ENCODE measurements at regions not wholly inside any gene's neighbourhood (a gene's known extent, or its start where the extent isn't known, plus 50 kb on each side); places are given as distances from the start of the nearest gene placed in this dataset.

DNA sequence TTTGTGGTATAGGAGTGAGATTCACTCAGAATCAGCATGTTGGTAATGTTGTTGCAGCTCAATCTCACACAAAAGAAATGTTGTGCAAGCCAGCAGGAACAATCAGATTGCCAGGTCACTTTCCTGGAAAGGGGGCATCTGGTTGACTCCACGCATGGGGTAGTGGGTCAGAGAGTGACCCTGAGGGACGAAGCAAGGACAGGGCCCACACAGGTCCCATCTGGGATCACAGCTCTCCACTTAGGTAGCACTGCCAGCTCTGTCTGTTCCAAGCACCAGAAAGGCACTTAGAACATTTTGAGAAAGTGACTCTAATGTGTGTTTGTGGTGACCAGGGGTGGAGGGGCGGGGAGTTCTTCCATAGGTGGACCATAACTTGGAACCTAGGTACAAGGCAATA, 109.5 kb downstream of the RASSF10 start:
- no TSS peak for BruUV-seq (replicated peaks)

DNA sequence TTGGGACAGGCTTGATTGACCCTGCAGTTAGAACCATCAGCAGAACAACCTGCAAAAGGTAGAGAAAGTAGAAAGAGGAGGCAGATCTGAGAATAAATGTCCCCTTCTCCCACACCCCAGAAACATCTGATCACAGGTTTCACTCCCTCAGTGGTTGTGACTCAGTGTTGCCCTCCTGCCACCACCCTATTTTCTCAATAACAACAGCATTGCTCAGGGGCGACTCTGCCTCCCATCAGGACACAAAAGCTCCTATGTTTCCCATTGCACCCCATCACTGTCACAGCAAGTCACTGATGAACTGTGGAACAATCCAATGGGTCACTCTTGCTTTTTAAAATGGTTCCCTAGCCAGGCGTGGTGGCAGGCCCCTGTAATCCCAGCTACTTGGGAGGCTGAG, 110.2 kb downstream of the RASSF10 start:
- WGBS (ENCODE audit: insufficient coverage, low coverage, missing lambda C conversion rate), result 25% methylated on average over 1 of the region's 2 CpGs
- no TSS peak for BruUV-seq (replicated peaks)
- ATAC-seq (no peak), DNase-seq (ENCODE audit: extremely low read depth in 1 of 4, low spot score in 3 of 4) (no peak), FAIRE-seq (no peak)
- POLR2A ChIA-PET, result interaction anchor here (0.9 to 1.6 kb wide), 3 partner anchors 17 to 137 kb away, joined by 3 read pairs; no protein-coding TSS in a partner anchor
- Histone ChIP-seq H3K36me3 (ENCODE audit: control insufficient read depth, insufficient read depth, low read length) (no peaks in the 10 kb centered on the region), H3K4me1 (replicated peaks in 1 of 2; ENCODE audit: control insufficient read depth in 2 of 2, insufficient read depth in 2 of 2, low read length in 2 of 2) (peaks cover 4 to 7% of the 10 kb centered on the region in 2 experiments; a peak in 3 of 5 replicates), H3K79me2 (ENCODE audit: control insufficient read depth, insufficient read depth, low read length) (no peaks in the 10 kb centered on the region), H3K4me2 (ENCODE audit: insufficient read depth, low read length) (no peak overlapping the region), H3K4me3 (no peak overlapping the region), H2AFZ (ENCODE audit: low read depth, low read length) (no peak overlapping the region), H3K9ac (ENCODE audit: insufficient read depth in 1 of 2, low read depth in 2 of 2, low read length in 2 of 2) (no peak overlapping the region), H3K27ac (ENCODE audit: extremely low read depth, low read depth, low read length) (no peak overlapping the region), H3K9me3 (replicated peaks; ENCODE audit: control insufficient read depth, insufficient read depth, low read depth, low read length) (no peaks in the 10 kb centered on the region), H3K27me3 (ENCODE audit: control insufficient read depth in 2 of 2, insufficient read depth in 2 of 2, low read length in 2 of 2) (peaks cover 0 to 6% of the 10 kb centered on the region in 2 experiments; a peak in 1 of 5 replicates), H3K9me1 (ENCODE audit: control insufficient read depth, insufficient read depth, low read length) (no peaks in the 10 kb centered on the region), H4K20me1 (replicated peaks; ENCODE audit: control insufficient read depth, insufficient read depth, low read length) (no peaks in the 10 kb centered on the region)
- TF ChIP-seq PHF21A (IDR thresholded peaks at IDR 0.05; ENCODE audit: borderline replicate concordance, low read depth) (no peak), USF2 (CRISPR knock-in tag; IDR thresholded peaks at IDR 0.05) (no peak), ELF1 (tag; IDR thresholded peaks at IDR 0.05) (no peak)
- CTCF ChIA-PET (ENCODE audit: low intra/inter-chr PET ratio), result no interaction called here
- in situ Hi-C loops (cut with MboI), result loop anchor here (10.0 kb wide), 1 partner anchor 125 kb away; no protein-coding TSS in a partner anchor
- intact Hi-C loops (cut with micrococcal nuclease), result no loop called here

More for the DNA sequence above, 109.5 kb downstream of the RASSF10 start:
- Histone ChIP-seq H3K4me2 (ENCODE audit: insufficient read depth, low read length) (no peak overlapping the region), H3K9me3 (replicated peaks; ENCODE audit: control insufficient read depth, insufficient read depth, low read depth, low read length) (no peaks in the 10 kb centered on the region), H2AFZ (ENCODE audit: low read depth, low read length) (no peak overlapping the region), H3K9ac (ENCODE audit: insufficient read depth in 1 of 2, low read depth in 2 of 2, low read length in 2 of 2) (no peak overlapping the region), H3K4me1 (replicated peaks in 1 of 2; ENCODE audit: control insufficient read depth in 2 of 2, insufficient read depth in 2 of 2, low read length in 2 of 2) (peaks cover 6 to 8% of the 10 kb centered on the region in 2 experiments; a peak in 4 of 5 replicates), H3K27ac (ENCODE audit: extremely low read depth, low read depth, low read length) (no peak overlapping the region), H3K9me1 (ENCODE audit: control insufficient read depth, insufficient read depth, low read length) (no peaks in the 10 kb centered on the region), H3K36me3 (ENCODE audit: control insufficient read depth, insufficient read depth, low read length) (no peaks in the 10 kb centered on the region), H3K4me3 (no peak overlapping the region), H3K79me2 (ENCODE audit: control insufficient read depth, insufficient read depth, low read length) (no peaks in the 10 kb centered on the region), H4K20me1 (replicated peaks; ENCODE audit: control insufficient read depth, insufficient read depth, low read length) (no peaks in the 10 kb centered on the region), H3K27me3 (ENCODE audit: control insufficient read depth in 2 of 2, insufficient read depth in 2 of 2, low read length in 2 of 2) (peaks cover 0 to 6% of the 10 kb centered on the region in 2 experiments; a peak in 1 of 5 replicates)
- ATAC-seq (no peak), DNase-seq (ENCODE audit: extremely low read depth in 1 of 4, low spot score in 3 of 4) (no peak), FAIRE-seq (no peak)
- intact Hi-C loops (cut with micrococcal nuclease), result no loop called here
- peak; percentile 30 for TF ChIP-seq TBP (optimal IDR thresholded peaks at IDR 0.05; ENCODE audit: low read depth, low read length)
- TF ChIP-seq TCFL5 (CRISPR knock-in tag; conservative IDR thresholded peaks at IDR 0.05), result no peak
- POLR2A ChIA-PET, result no interaction called here
- CTCF ChIA-PET (ENCODE audit: low intra/inter-chr PET ratio), result no interaction called here
- in situ Hi-C loops (cut with MboI), result loop anchor here (10.0 kb wide), 1 partner anchor 124 kb away; no protein-coding TSS in a partner anchor
- WGBS (ENCODE audit: insufficient coverage, low coverage, missing lambda C conversion rate), result 14% methylated on average over 3 of the region's 3 CpGs
